ENCODE measurements at regions not wholly inside any gene's neighbourhood (a gene's known extent, or its start where the extent isn't known, plus 50 kb on each side); places are given as distances from the start of the nearest gene placed in this dataset.

- no peak for TF ChIP-seq CTCF (IDR thresholded peaks at IDR 0.05; ENCODE audit: borderline replicate concordance, control extremely low read depth, extremely low read depth, insufficient read depth, missing control alignments)
- in situ Hi-C loops (cut with MboI; ENCODE audit: low sequenced_read_pairs, unreplicated experiment), result no loop called here
- peak; percentile 2 for DNase-seq (ENCODE audit: low spot score)
Observed at GRCh38 chr9:126123927-126124326, 202.7 kb upstream of the MVB12B start.

GRCh38 chr9:126125177-126125576 is 201.5 kb upstream of the MVB12B start:
- in situ Hi-C loops (cut with MboI; ENCODE audit: low sequenced_read_pairs, unreplicated experiment), result no loop called here
- no peak for TF ChIP-seq CTCF (IDR thresholded peaks at IDR 0.05; ENCODE audit: borderline replicate concordance, control extremely low read depth, extremely low read depth, insufficient read depth, missing control alignments)
- no peak for DNase-seq (ENCODE audit: low spot score)

- TF ChIP-seq CTCF (IDR thresholded peaks at IDR 0.05; ENCODE audit: borderline replicate concordance, control extremely low read depth, extremely low read depth, insufficient read depth, missing control alignments), result no peak
- DNase-seq (ENCODE audit: low spot score), result no peak
- in situ Hi-C loops (cut with MboI; ENCODE audit: low sequenced_read_pairs, unreplicated experiment), result no loop called here
Observed at GRCh38 chr9:126125577-126125976, 201.1 kb upstream of the MVB12B start.

GRCh38 chr9:126125992-126126409 is 200.6 kb upstream of the MVB12B start:
- DNase-seq (ENCODE audit: low spot score), result peak; percentile 3
- in situ Hi-C loops (cut with MboI; ENCODE audit: low sequenced_read_pairs, unreplicated experiment), result no loop called here

GRCh38 chr9:126126807-126127206 is 199.8 kb upstream of the MVB12B start:
- DNase-seq (ENCODE audit: low spot score), result peak; percentile 4
- no peak for TF ChIP-seq CTCF (IDR thresholded peaks at IDR 0.05; ENCODE audit: borderline replicate concordance, control extremely low read depth, extremely low read depth, insufficient read depth, missing control alignments)
- in situ Hi-C loops (cut with MboI; ENCODE audit: low sequenced_read_pairs, unreplicated experiment), result no loop called here

More at GRCh38 chr9:126125992-126126409, 200.6 kb upstream of the MVB12B start:
- no peak for TF ChIP-seq CTCF (IDR thresholded peaks at IDR 0.05; ENCODE audit: borderline replicate concordance, control extremely low read depth, extremely low read depth, insufficient read depth, missing control alignments)

GRCh38 chr9:126127591-126127990 is 199.0 kb upstream of the MVB12B start:
- no peak for DNase-seq (ENCODE audit: low spot score)
- no peak for TF ChIP-seq CTCF (IDR thresholded peaks at IDR 0.05; ENCODE audit: borderline replicate concordance, control extremely low read depth, extremely low read depth, insufficient read depth, missing control alignments)
- in situ Hi-C loops (cut with MboI; ENCODE audit: low sequenced_read_pairs, unreplicated experiment), result no loop called here

All from GM13976 (cell line).